ENCODE measurements at regions not wholly inside any gene's neighbourhood (a gene's known extent, or its start where the extent isn't known, plus 50 kb on each side); places are given as distances from the start of the nearest gene placed in this dataset.
A peak's percentile ranks its signal among the peaks of the same experiment; 100 is the strongest.

GRCh38 chr6:141158740-141159139 lies 974.0 kb upstream of the GJE1 start:
- no peak for DNase-seq (ENCODE audit: low spot score)

GRCh38 chr6:141153563-141153962 lies 979.2 kb upstream of the GJE1 start:
- DNase-seq (ENCODE audit: low spot score): peak; percentile 25

GRCh38 chr6:141152951-141153350 lies 979.8 kb upstream of the GJE1 start:
- no peak for DNase-seq (ENCODE audit: low spot score)

- no peak for DNase-seq (ENCODE audit: low spot score)
These were observed 980.9 kb upstream of the GJE1 start for GRCh38 chr6:141151710-141152417.

GRCh38 chr6:141141870-141142269 lies 990.9 kb upstream of the GJE1 start:
- DNase-seq (ENCODE audit: low spot score): no peak

GRCh38 chr6:141140905-141141304 lies 991.8 kb upstream of the GJE1 start:
- no peak for DNase-seq (ENCODE audit: low spot score)

GRCh38 chr6:141139461-141139860 lies 993.3 kb upstream of the GJE1 start:
- no peak for DNase-seq (ENCODE audit: low spot score)

- no peak for DNase-seq (ENCODE audit: low spot score)
These were observed 998.0 kb upstream of the GJE1 start for GRCh38 chr6:141134723-141135122.

- DNase-seq (ENCODE audit: low spot score): no peak
These were observed 998.9 kb upstream of the GJE1 start for GRCh38 chr6:141133836-141134235.

- no peak for DNase-seq (ENCODE audit: low spot score)
These were observed 999.4 kb upstream of the GJE1 start for GRCh38 chr6:141133346-141133745.

- no peak for DNase-seq (ENCODE audit: low spot score)
These were observed 1001.1 kb upstream of the GJE1 start for GRCh38 chr6:141131616-141132015.

- no peak for DNase-seq (ENCODE audit: low spot score)
These were observed 1009.2 kb upstream of the GJE1 start for GRCh38 chr6:141123497-141123896.

GRCh38 chr6:141123049-141123448 lies 1009.7 kb upstream of the GJE1 start:
- DNase-seq (ENCODE audit: low spot score): no peak

- no peak for DNase-seq (ENCODE audit: low spot score)
These were observed 1013.7 kb upstream of the GJE1 start for GRCh38 chr6:141118991-141119390.

GRCh38 chr6:141117874-141118273 lies 1014.9 kb upstream of the GJE1 start:
- no peak for DNase-seq (ENCODE audit: low spot score)

GRCh38 chr6:141110481-141110880 lies 1022.2 kb upstream of the GJE1 start:
- DNase-seq (ENCODE audit: low spot score): no peak

- no peak for DNase-seq (ENCODE audit: low spot score)
These were observed 1025.0 kb upstream of the GJE1 start for GRCh38 chr6:141107591-141108160.

- no peak for DNase-seq (ENCODE audit: low spot score)
These were observed 1027.2 kb upstream of the GJE1 start for GRCh38 chr6:141105481-141105880.

GRCh38 chr6:141103246-141103645 lies 1029.5 kb upstream of the GJE1 start:
- DNase-seq (ENCODE audit: low spot score): no peak

- no peak for DNase-seq (ENCODE audit: low spot score)
These were observed 1035.3 kb upstream of the GJE1 start for GRCh38 chr6:141097471-141097870.

- no peak for DNase-seq (ENCODE audit: low spot score)
These were observed 1037.4 kb upstream of the GJE1 start for GRCh38 chr6:141095308-141095707.

- DNase-seq (ENCODE audit: low spot score): no peak
These were observed 1044.6 kb upstream of the GJE1 start for GRCh38 chr6:141088171-141088570.

- DNase-seq (ENCODE audit: low spot score): peak; percentile 6
These were observed 1055.1 kb upstream of the GJE1 start for GRCh38 chr6:141077355-141078333.
